Muscle of leg (tissue), 3 donors: ENCODE measurements at regions not wholly inside any gene's neighbourhood (a gene's known extent, or its start where the extent isn't known, plus 50 kb on each side); places are given as distances from the start of the nearest gene placed in this dataset.

Experiments
- DNase-seq: peaks from one replicate; pipeline ENCODE4 v3.0.0; 2013
- H3K27ac ChIP-seq: one replicate; pipeline ENCODE4 v1.5.1; 2013; ENCODE audit warnings: mild to moderate bottlenecking, low read length, control low read depth
- H3K27me3 ChIP-seq: one replicate; pipeline ENCODE4 v1.6.1; 2013; ENCODE audit warnings: low read length; ENCODE audit not compliant: control insufficient read depth, insufficient read depth
- H3K36me3 ChIP-seq: one replicate; pipeline ENCODE4 v1.6.1; 2013; ENCODE audit warnings: low read length; ENCODE audit not compliant: control insufficient read depth, insufficient read depth
- H3K4me1 ChIP-seq: one replicate; pipeline ENCODE4 v1.6.1; 2013; ENCODE audit warnings: low read length; ENCODE audit not compliant: control insufficient read depth, insufficient read depth
- H3K4me3 ChIP-seq: one replicate; pipeline ENCODE4 v1.5.1; 2013; ENCODE audit warnings: low read length, control low read depth
- H3K9me3 ChIP-seq: replicated peaks from 2 replicates; pipeline ENCODE4 v1.6.1; 2013; ENCODE audit warnings: low read depth, low read length; ENCODE audit not compliant: control insufficient read depth
- WGBS: methylation state at CpG from one replicate; pipeline ENCODE4 v1.1.5; 2013; ENCODE audit warnings: missing lambda C conversion rate; ENCODE audit not compliant: insufficient coverage; 5-methylcytosine and 5-hydroxymethylcytosine counted together

DNA sequence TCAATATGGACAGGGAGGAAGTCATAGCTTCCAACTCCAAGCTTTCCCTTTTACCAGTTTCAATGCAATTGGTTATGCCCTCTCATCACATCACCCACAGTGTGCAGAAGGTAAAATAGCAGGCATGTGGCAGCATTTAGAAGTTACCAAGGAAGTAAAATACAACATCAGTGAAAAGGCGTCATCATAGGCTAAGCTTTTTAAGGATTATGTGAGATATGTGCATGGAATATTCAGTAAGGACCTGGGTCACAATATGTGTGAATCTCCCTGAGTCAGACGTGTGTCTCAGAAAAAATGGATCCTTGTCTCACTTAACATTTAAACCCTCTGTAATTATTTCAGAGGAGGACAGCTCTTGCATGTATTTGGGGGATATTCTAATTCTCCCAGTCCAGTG lies 522.8 kb upstream of the POM121L12 start:
- no CpG with 5 or more reads among the region's 2 CpGs for WGBS
- no peak for DNase-seq
- Histone ChIP-seq H3K4me1 (no peaks in the 10 kb centered on the region), H3K36me3 (no peaks in the 10 kb centered on the region), H3K4me3 (no peak overlapping the region), H3K27me3 (no peaks in the 10 kb centered on the region), H3K27ac (no peak overlapping the region), H3K9me3 (peaks cover under 1% of the 10 kb centered on the region)

- Histone ChIP-seq H3K4me3 (no peak overlapping the region), H3K27ac (no peak overlapping the region), H3K36me3 (no peaks in the 10 kb centered on the region), H3K27me3 (no peaks in the 10 kb centered on the region), H3K9me3 (no peaks in the 10 kb centered on the region), H3K4me1 (no peaks in the 10 kb centered on the region)
- no peak for DNase-seq
- no CpG with 5 or more reads among the region's 7 CpGs for WGBS
Measured at GRCh38 chr7:52507546-52508255, 527.7 kb upstream of the POM121L12 start.

GRCh38 chr7:52506325-52506724 lies 529.1 kb upstream of the POM121L12 start:
- H3K4me3 ChIP-seq: no peak overlapping the region
- no peaks in the 10 kb centered on the region for H3K36me3 ChIP-seq
- no peaks in the 10 kb centered on the region for H3K27me3 ChIP-seq
- WGBS: no CpG with 5 or more reads among the region's 2 CpGs
- no peaks in the 10 kb centered on the region for H3K4me1 ChIP-seq
- DNase-seq: peak; percentile 48
- no peaks in the 10 kb centered on the region for H3K9me3 ChIP-seq
- H3K27ac ChIP-seq: no peak overlapping the region

DNA sequence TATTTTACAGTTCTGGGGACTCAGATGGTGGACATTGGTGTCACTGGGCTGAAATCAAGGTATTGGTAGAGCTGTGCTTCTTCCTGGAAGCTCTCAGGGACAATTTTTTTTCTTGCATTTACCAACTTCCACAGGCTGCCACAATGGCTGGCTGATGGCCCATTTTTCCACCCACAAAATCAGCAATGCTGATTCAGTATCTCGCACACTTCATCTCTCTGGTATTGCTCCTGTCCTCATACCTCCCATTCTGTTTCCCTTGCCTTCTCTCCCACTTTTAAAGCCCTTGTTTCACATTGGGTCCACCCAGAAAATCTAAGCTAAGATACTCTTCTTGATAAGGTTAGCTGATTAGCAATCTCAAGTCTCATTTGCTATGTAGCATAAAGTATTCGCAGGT lies 530.9 kb upstream of the POM121L12 start:
- H3K27ac ChIP-seq: no peak overlapping the region
- H3K4me1 ChIP-seq: no peaks in the 10 kb centered on the region
- no peak overlapping the region for H3K4me3 ChIP-seq
- no peaks in the 10 kb centered on the region for H3K9me3 ChIP-seq
- WGBS: 75% methylated on average over 1 of the region's 2 CpGs
- H3K36me3 ChIP-seq: no peaks in the 10 kb centered on the region
- no peaks in the 10 kb centered on the region for H3K27me3 ChIP-seq
- DNase-seq: no peak

DNA sequence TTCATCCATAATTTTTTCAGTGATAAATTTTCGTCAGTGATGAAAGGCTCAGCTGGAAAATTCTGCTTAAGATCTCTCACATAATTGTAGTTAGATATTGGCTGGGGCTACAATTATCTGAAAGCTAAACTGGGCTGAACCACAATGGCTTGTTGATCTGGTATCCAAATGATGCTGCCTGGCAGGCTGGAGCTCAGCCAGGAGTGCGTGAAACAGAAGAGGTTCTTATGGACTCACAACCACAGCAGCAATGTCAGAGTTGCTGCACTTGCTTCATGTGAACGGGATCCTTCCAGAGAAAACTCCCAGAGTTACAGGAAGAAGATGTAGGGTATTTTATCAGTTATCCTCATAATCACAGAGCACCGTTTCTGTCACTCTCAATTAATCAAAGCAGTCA lies 533.2 kb upstream of the POM121L12 start:
- Histone ChIP-seq H3K9me3 (no peaks in the 10 kb centered on the region), H3K36me3 (no peaks in the 10 kb centered on the region), H3K27me3 (no peaks in the 10 kb centered on the region), H3K27ac (no peak overlapping the region), H3K4me3 (no peak overlapping the region), H3K4me1 (no peaks in the 10 kb centered on the region)
- DNase-seq: no peak
- WGBS: no CpG with 5 or more reads among the region's 4 CpGs

DNA sequence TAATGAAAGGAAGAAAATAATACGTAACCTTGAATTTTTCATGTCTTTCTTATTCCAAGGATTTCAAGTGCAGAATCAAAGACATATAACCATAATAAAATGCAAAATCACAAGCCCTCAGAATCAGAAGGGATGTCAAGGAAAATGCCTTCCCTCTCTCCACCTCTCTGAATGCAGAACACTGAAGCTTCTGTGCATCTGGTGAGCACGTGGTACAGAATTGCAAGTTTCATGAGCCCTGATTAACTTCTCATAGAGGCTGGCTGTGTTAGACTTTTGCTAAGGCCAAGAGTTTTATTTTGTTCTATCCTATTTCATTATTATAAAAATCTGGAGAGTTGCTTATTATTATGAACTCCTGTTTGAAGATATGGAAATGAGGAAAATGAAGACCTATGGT lies 533.7 kb upstream of the POM121L12 start:
- peak; percentile 4 for DNase-seq
- no peak overlapping the region for H3K27ac ChIP-seq
- no peaks in the 10 kb centered on the region for H3K9me3 ChIP-seq
- no peaks in the 10 kb centered on the region for H3K36me3 ChIP-seq
- no peak overlapping the region for H3K4me3 ChIP-seq
- H3K27me3 ChIP-seq: no peaks in the 10 kb centered on the region
- no CpG with 5 or more reads among the region's 2 CpGs for WGBS
- no peaks in the 10 kb centered on the region for H3K4me1 ChIP-seq

GRCh38 chr7:52500841-52501240 lies 534.6 kb upstream of the POM121L12 start:
- Histone ChIP-seq H3K27ac (no peak overlapping the region), H3K9me3 (no peaks in the 10 kb centered on the region), H3K27me3 (no peaks in the 10 kb centered on the region), H3K4me1 (no peaks in the 10 kb centered on the region), H3K36me3 (no peaks in the 10 kb centered on the region), H3K4me3 (no peak overlapping the region)
- WGBS: no CpG with 5 or more reads among the region's 3 CpGs
- DNase-seq: peak; percentile 55

DNA sequence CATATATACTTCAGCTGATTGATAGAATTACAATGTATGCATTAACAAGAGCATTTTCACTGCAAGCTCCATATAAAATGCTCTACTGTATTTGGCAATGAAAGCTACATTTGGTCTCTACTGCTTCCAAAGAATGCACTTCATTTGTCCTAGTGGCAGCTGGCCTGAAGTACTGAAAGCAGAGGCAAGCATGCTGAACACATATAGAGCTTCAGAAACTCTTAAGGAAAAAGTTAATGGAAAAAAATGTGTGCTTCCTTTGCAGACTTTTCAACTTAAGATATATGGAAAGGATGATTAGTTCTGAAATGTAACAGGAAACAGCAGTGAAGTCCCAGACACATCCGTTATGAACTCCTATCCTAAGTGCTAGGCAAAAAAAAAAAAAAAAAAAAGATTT lies 537.1 kb upstream of the POM121L12 start:
- no peaks in the 10 kb centered on the region for H3K27me3 ChIP-seq
- WGBS: no CpG with 5 or more reads among the region's 1 CpG
- DNase-seq: peak; percentile 94
- H3K4me3 ChIP-seq: no peak overlapping the region
- H3K9me3 ChIP-seq: no peaks in the 10 kb centered on the region
- no peaks in the 10 kb centered on the region for H3K4me1 ChIP-seq
- H3K27ac ChIP-seq: no peak overlapping the region
- no peaks in the 10 kb centered on the region for H3K36me3 ChIP-seq

GRCh38 chr7:52486267-52486666 lies 549.2 kb upstream of the POM121L12 start:
- DNase-seq: no peak
- 60% methylated on average over 3 of the region's 3 CpGs for WGBS

DNA sequence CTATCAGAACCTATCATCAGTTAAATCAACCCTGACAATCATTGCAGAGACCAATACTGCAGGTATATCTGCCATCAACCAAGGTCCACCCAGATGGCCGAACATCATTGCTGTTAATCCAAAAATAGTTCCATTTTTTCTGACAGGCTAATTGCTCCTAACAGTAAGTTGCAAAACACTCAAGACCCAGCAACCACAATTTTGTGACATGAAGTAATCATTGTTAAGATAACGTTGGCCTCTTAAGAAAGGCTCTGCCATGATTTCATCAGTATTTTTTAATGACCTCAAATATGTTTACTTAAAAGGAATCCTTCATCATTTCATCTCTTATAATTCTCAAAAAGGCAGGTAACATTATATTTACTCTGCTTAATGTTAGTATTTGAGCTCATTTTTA lies 553.4 kb upstream of the POM121L12 start:
- H3K27ac ChIP-seq: no peak overlapping the region
- DNase-seq: no peak
- no peaks in the 10 kb centered on the region for H3K4me1 ChIP-seq
- H3K4me3 ChIP-seq: no peak overlapping the region
- no CpG with 5 or more reads among the region's 2 CpGs for WGBS
- no peaks in the 10 kb centered on the region for H3K27me3 ChIP-seq
- H3K9me3 ChIP-seq: no peaks in the 10 kb centered on the region
- H3K36me3 ChIP-seq: no peaks in the 10 kb centered on the region

More at GRCh38 chr7:52486267-52486666, 549.2 kb upstream of the POM121L12 start:
- Histone ChIP-seq H3K27ac (no peak overlapping the region), H3K4me3 (no peak overlapping the region), H3K4me1 (no peaks in the 10 kb centered on the region), H3K27me3 (no peaks in the 10 kb centered on the region), H3K9me3 (no peaks in the 10 kb centered on the region), H3K36me3 (no peaks in the 10 kb centered on the region)

- Histone ChIP-seq H3K27ac (no peak overlapping the region), H3K4me1 (no peaks in the 10 kb centered on the region), H3K27me3 (no peaks in the 10 kb centered on the region), H3K4me3 (no peak overlapping the region), H3K9me3 (no peaks in the 10 kb centered on the region), H3K36me3 (no peaks in the 10 kb centered on the region)
- WGBS: no CpG with 5 or more reads among the region's 2 CpGs
- no peak for DNase-seq
Measured at GRCh38 chr7:52481571-52481970, 553.9 kb upstream of the POM121L12 start.
